ENCODE measurements at regions not wholly inside any gene's neighbourhood (a gene's known extent, or its start where the extent isn't known, plus 50 kb on each side); places are given as distances from the start of the nearest gene placed in this dataset.

GRCh38 chr21:35683664-35684304 lies 376.5 kb downstream of the SETD4 start:
- Histone ChIP-seq H3K27ac (no peak overlapping the region), H3K4me1 (peaks cover 0 to 23% (median 0%) of the 10 kb centered on the region in 4 donors), H3K4me3 (no peak overlapping the region), H3K9me3 (no peaks in the 10 kb centered on the region), H3K27me3 (no peaks in the 10 kb centered on the region), H3K36me3 (no peaks in the 10 kb centered on the region)
- no peak for DNase-seq
- ATAC-seq: peak in 2 of 4 donors; percentile 49 to 58
- intact Hi-C loops (cut with DNase I): no loop called here
- no peak for TF ChIP-seq CTCF (IDR thresholded peaks at IDR 0.05)
- no peak for TF ChIP-seq POLR2A (IDR thresholded peaks at IDR 0.05)
- 93% methylated on average over 3 of the region's 3 CpGs for WGBS (ENCODE audit: insufficient coverage, low coverage, low lambda C conversion rate, missing lambda C conversion rate)

- Histone ChIP-seq H3K4me3 (no peak overlapping the region), H3K9me3 (no peaks in the 10 kb centered on the region), H3K36me3 (no peaks in the 10 kb centered on the region), H3K27me3 (no peaks in the 10 kb centered on the region), H3K27ac (peak overlapping the region in 1 of 3 donors; percentile 35), H3K4me1 (peaks cover 0 to 24% (median 0%) of the 10 kb centered on the region in 4 donors)
- DNase-seq (no peak), ATAC-seq (peak in 3 of 4 donors; percentile 46 to 80 (median 79))
- no peak for TF ChIP-seq CTCF (IDR thresholded peaks at IDR 0.05)
- WGBS (ENCODE audit: insufficient coverage, low coverage, low lambda C conversion rate, missing lambda C conversion rate): 62% methylated on average over 2 of the region's 2 CpGs
- intact Hi-C loops (cut with DNase I): no loop called here
Observed at GRCh38 chr21:35682904-35683549, 377.3 kb downstream of the SETD4 start.

GRCh38 chr21:35681946-35682345 lies 378.4 kb downstream of the SETD4 start:
- 44% methylated on average over 7 of the region's 7 CpGs for WGBS (ENCODE audit: insufficient coverage, low coverage, low lambda C conversion rate, missing lambda C conversion rate)
- intact Hi-C loops (cut with DNase I): no loop called here
- ATAC-seq (no peak), DNase-seq (no peak)
- no peak for TF ChIP-seq CTCF (IDR thresholded peaks at IDR 0.05)
- H3K4me3 ChIP-seq: no peak overlapping the region
- no peaks in the 10 kb centered on the region for H3K36me3 ChIP-seq
- no peaks in the 10 kb centered on the region for H3K27me3 ChIP-seq
- peaks cover 0 to 33% (median 0%) of the 10 kb centered on the region in 4 donors for H3K4me1 ChIP-seq
- H3K27ac ChIP-seq: no peak overlapping the region
- no peaks in the 10 kb centered on the region for H3K9me3 ChIP-seq

GRCh38 chr21:35679076-35679475 lies 381.2 kb downstream of the SETD4 start:
- DNase-seq (no peak), ATAC-seq (no peak)
- intact Hi-C loops (cut with DNase I): no loop called here
- no peaks in the 10 kb centered on the region for H3K9me3 ChIP-seq
- 95% methylated on average over 2 of the region's 2 CpGs for WGBS (ENCODE audit: insufficient coverage, low coverage, low lambda C conversion rate, missing lambda C conversion rate)
- H3K36me3 ChIP-seq: no peaks in the 10 kb centered on the region
- TF ChIP-seq POLR2A (IDR thresholded peaks at IDR 0.05) (no peak), CTCF (IDR thresholded peaks at IDR 0.05) (no peak)
- H3K4me3 ChIP-seq: no peak overlapping the region
- H3K27me3 ChIP-seq: no peaks in the 10 kb centered on the region
- peaks cover 0 to 45% (median 0%) of the 10 kb centered on the region in 4 donors for H3K4me1 ChIP-seq
- H3K27ac ChIP-seq: no peak overlapping the region
